Calu3 (cell line): ENCODE measurements at regions not wholly inside any gene's neighbourhood (a gene's known extent, or its start where the extent isn't known, plus 50 kb on each side); places are given as distances from the start of the nearest gene placed in this dataset.
"Not testable (repeated sequence)": the region's sequence is repeated elsewhere in the genome, so short reads cannot be mapped to it uniquely, and the experiment has no call there.

Experiments used
- BruUV-seq: library from RNA; stranded (reverse); fragments of 400-500 nt; replicated peaks from 2 replicates; lab custom pipeline; 2021; lab: Mats Ljungman, UMichigan
- CTCF ChIA-PET: fragments of 300-600 bp; sonication (Branson Sonifier 250); formaldehyde crosslinking; loops from one replicate; lab custom pipeline; 2022; ENCODE audit warnings: antibody characterized with exemption; lab: Charles Lee
- DNase-seq: peaks from one replicate; pipeline ENCODE4 v3.0.0; 2022
- H3K27ac Mint-ChIP-seq: one replicate; pipeline ENCODE4 v1.8.0; 2022; ENCODE audit warnings: mixed read lengths; ENCODE audit not compliant: unreplicated experiment
- H3K27me3 Mint-ChIP-seq: one replicate; pipeline ENCODE4 v1.8.0; 2022; ENCODE audit warnings: mixed read lengths; ENCODE audit not compliant: unreplicated experiment
- H3K36me3 Mint-ChIP-seq: one replicate; pipeline ENCODE4 v1.8.0; 2022; ENCODE audit warnings: mild to moderate bottlenecking, moderate library complexity, mixed read lengths; ENCODE audit not compliant: insufficient read depth, unreplicated experiment
- H3K4me1 Mint-ChIP-seq: one replicate; pipeline ENCODE4 v1.8.0; 2022; ENCODE audit warnings: mild to moderate bottlenecking, low read depth, mixed read lengths; ENCODE audit not compliant: unreplicated experiment
- H3K4me3 Mint-ChIP-seq: one replicate; pipeline ENCODE4 v1.8.0; 2022; ENCODE audit warnings: mild to moderate bottlenecking, low read depth, moderate library complexity, mixed read lengths; ENCODE audit not compliant: unreplicated experiment
- H3K9me3 Mint-ChIP-seq: one replicate; pipeline ENCODE4 v1.8.0; 2022; ENCODE audit warnings: low read depth, mixed read lengths; ENCODE audit not compliant: unreplicated experiment
- CTCF ChIP-seq: fragments of 200-600 bp; IDR thresholded peaks from one replicate; pipeline ENCODE4 v1.8.0; 2022; ENCODE audit warnings: antibody characterized with exemption; ENCODE audit not compliant: unreplicated experiment
- intact Hi-C: fragments of 100-400 bp; cut with micrococcal nuclease; formaldehyde crosslinking; loops from one replicate; pipeline ENCODE4 v1.10.0; 2022; ENCODE audit not compliant: unreplicated experiment

- Mint-ChIP-seq H3K27me3 (no peaks in the 10 kb centered on the region), H3K27ac (no peak overlapping the region), H3K4me1 (no peaks in the 10 kb centered on the region), H3K4me3 (no peak overlapping the region), H3K9me3 (no peaks in the 10 kb centered on the region), H3K36me3 (no peaks in the 10 kb centered on the region)
- DNase-seq = no peak
- TF ChIP-seq CTCF = no peak
- intact Hi-C loops = no loop called here
- CTCF ChIA-PET = no interaction called here
- no TSS peak for BruUV-seq
Observed at GRCh38 chr4:131001371-131001770, 1905.4 kb downstream of the C4orf33 start.

GRCh38 chr4:131002132-131002531, 1906.2 kb downstream of the C4orf33 start:
- no peak overlapping the region for H3K27ac Mint-ChIP-seq
- no peaks in the 10 kb centered on the region for H3K27me3 Mint-ChIP-seq
- no peaks in the 10 kb centered on the region for H3K9me3 Mint-ChIP-seq
- no peak overlapping the region for H3K4me3 Mint-ChIP-seq
- DNase-seq = no peak
- no peaks in the 10 kb centered on the region for H3K36me3 Mint-ChIP-seq
- no peak for TF ChIP-seq CTCF
- intact Hi-C loops = no loop called here
- H3K4me1 Mint-ChIP-seq = no peaks in the 10 kb centered on the region
- CTCF ChIA-PET = no interaction called here
- BruUV-seq = no TSS peak

- no peak for DNase-seq
- Mint-ChIP-seq H3K4me3 (no peak overlapping the region), H3K27me3 (no peaks in the 10 kb centered on the region), H3K36me3 (no peaks in the 10 kb centered on the region), H3K9me3 (no peaks in the 10 kb centered on the region), H3K4me1 (no peaks in the 10 kb centered on the region), H3K27ac (no peak overlapping the region)
- TF ChIP-seq CTCF = no peak
- CTCF ChIA-PET = no interaction called here
- intact Hi-C loops = no loop called here
- no TSS peak for BruUV-seq
Observed at GRCh38 chr4:131006388-131006787, 1910.4 kb downstream of the C4orf33 start.

GRCh38 chr4:131011961-131012360, 1916.0 kb downstream of the C4orf33 start:
- H3K4me3 Mint-ChIP-seq, BruUV-seq, H3K4me1 Mint-ChIP-seq, H3K27me3 Mint-ChIP-seq, H3K9me3 Mint-ChIP-seq, intact Hi-C loops, H3K36me3 Mint-ChIP-seq, DNase-seq, CTCF ChIA-PET, H3K27ac Mint-ChIP-seq: not testable (repeated sequence)

- H3K27ac Mint-ChIP-seq = no peak overlapping the region
- CTCF ChIA-PET = interaction anchor here (0.5 kb wide), 1 partner anchor 1639 kb away, joined by 3 read pairs; no protein-coding TSS in a partner anchor
- no peaks in the 10 kb centered on the region for H3K36me3 Mint-ChIP-seq
- peaks cover 8% of the 10 kb centered on the region for H3K4me1 Mint-ChIP-seq
- DNase-seq = no peak
- BruUV-seq = no TSS peak
- H3K27me3 Mint-ChIP-seq = no peaks in the 10 kb centered on the region
- intact Hi-C loops = no loop called here
- H3K9me3 Mint-ChIP-seq = no peaks in the 10 kb centered on the region
- no peak for TF ChIP-seq CTCF
- H3K4me3 Mint-ChIP-seq = no peak overlapping the region
Observed at GRCh38 chr4:131013226-131013625, 1917.3 kb downstream of the C4orf33 start.
